ENCODE measurements at regions not wholly inside any gene's neighbourhood (a gene's known extent, or its start where the extent isn't known, plus 50 kb on each side); places are given as distances from the start of the nearest gene placed in this dataset.
"Not testable (repeated sequence)": the region's sequence is repeated elsewhere in the genome, so short reads cannot be mapped to it uniquely, and the experiment has no call there.

DNA sequence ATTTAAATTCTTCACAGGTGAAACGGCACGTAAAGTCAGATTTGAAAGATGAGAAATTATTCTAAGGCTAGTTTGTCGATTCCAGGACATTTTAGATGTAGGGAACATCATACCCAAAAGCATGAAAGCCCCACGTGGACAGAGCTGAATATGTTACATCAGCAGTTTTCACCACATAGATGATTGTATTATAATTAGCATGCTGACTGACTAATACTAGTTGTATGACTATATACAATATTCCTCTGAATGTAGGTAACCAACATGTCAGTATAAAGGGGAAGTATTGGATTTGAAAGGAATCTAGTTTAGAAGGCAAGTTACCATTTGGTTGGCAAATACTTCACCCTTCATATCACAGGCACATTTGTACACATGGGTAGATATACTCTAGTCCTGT is 304.6 kb downstream of the UBE2NL start:
- TF ChIP-seq ZC3H10 (CRISPR knock-in tag; IDR thresholded peaks at IDR 0.05); ZFP3 (CRISPR knock-in tag; IDR thresholded peaks at IDR 0.05); PPARA (CRISPR knock-in tag; IDR thresholded peaks at IDR 0.05; ENCODE audit: borderline replicate concordance): not testable (repeated sequence)
